ENCODE measurements at regions not wholly inside any gene's neighbourhood (a gene's known extent, or its start where the extent isn't known, plus 50 kb on each side); places are given as distances from the start of the nearest gene placed in this dataset.
"Not testable (repeated sequence)": the region's sequence is repeated elsewhere in the genome, so short reads cannot be mapped to it uniquely, and the experiment has no call there.

DNA sequence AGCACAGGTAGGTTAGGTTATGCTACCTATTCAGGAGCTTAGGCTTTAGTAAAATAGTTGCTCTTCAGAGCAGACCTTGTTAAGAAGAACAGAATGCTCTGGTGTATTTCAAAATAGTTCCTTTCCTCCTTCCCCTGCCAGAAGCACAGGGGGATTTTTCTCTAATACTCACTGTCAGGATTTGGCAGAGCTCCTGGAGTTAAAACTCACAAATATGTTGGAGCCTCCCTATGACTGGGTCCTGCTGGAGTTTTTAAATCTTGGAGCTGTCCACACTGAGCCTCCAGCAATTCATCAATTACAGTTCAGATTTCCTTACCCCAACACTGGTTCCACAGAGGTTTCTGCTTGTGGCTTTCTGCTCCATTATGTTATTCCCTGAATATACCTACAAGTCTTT is 1233.8 kb upstream of the WWC1 start:
- no peak for DNase-seq (ENCODE audit: low read depth in 2 of 3, low spot score in 2 of 3)

DNA sequence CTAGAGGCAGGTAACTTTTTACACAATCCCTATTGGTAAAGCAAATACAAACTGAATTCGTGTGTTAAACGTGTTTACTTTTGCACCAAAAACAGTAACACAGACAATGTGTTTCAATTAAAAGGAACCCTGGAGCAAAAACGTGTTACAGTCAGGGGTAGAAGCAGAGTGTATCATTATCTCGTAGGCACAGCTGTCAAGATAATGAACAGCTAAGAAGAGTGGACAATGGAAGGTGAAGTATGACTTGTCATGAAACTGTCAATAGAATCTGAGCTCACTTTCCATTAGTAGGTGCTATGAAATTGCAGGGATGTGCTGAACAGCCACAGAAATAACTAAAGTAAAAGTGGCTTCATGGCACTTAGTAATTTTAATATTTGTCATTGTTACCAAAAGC is 1229.8 kb upstream of the WWC1 start:
- DNase-seq (ENCODE audit: low read depth in 2 of 3, low spot score in 2 of 3), result no peak

DNA sequence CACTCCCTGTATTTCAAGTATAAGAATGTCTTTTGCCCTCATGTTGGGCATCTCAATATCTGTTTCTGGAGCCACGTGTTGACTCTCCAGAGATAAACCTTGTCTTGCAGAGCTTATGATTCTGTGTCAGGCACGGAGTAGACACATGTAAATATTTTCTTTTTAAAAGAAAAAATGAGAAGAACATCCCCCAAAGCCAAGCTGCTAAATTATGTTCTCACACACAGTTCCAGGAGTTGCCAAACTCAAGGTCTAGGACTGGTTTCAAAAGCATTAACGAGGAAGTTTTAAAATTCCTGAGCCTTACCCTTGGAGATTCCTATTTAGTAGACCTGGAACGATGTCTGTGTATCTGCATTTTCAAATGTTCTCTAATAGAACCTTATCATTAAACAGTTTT is 1228.3 kb upstream of the WWC1 start:
- no peak for DNase-seq (ENCODE audit: low read depth in 2 of 3, low spot score in 2 of 3)

DNA sequence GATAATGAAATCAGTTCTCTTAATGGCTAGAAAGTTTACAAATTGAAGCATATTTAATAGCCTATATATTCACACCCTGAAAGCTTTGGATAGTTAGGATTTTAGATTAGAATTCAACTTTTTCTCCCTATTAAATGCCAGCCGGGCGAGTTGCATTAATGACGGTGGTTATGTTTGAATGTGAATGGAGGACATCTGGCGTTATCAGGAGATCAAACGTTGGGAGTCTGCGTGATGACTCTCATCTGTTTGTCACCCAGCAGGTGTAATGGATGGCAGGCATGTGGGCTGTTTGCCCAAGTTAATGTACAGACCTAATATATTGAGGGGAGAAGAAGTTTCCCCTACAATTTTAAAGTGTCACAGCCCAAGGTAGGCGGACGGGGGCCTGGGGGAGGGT is 1227.7 kb upstream of the WWC1 start:
- DNase-seq (ENCODE audit: low read depth in 2 of 3, low spot score in 2 of 3), result no peak

DNA sequence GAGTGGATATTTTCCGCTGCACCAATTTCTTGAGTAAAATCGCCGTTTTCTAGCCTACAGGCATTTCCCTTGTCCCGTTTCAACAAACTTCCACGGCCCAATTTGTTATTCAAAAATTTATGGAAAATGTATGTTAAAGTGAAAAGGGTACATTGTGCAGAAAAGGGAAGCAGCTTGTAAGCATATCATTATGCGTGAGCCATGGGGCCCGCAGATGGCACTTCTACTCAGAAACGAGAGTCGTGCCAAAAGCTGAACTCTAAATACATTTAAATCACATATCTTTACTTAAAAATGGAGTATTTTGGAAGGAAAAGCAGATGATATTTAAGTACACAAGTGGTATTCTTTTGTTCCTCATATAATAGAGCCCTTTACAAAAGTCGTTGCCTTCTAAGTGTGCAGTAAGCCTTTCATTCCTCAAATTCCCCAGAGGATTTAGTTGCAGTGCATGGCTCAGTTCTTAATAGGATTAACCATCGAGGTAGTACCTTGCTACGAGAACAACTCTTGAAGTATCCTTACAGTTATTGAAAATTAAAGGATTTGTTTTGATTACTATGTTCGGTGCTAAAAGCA is 1227.2 kb upstream of the WWC1 start:
- no peak for DNase-seq (ENCODE audit: low read depth in 2 of 3, low spot score in 2 of 3)

DNA sequence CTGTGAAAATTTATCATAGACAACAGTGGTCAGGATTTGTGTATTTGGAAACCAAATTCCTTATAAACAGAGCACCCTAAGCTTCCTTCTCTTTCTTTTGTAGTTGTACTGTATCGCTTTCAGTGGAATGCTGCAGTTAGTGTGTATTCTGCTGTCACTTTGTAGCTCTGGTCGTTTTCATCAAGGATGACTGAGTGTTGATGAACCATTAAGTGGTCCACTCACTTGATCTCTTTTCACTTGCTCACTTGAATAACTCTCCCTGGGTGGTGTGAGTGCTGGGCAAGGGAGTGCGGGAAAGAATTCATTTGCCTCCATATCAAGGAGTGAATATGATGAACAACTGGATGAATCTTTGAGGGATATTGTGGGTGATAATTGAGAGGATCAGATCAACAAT is 1225.7 kb upstream of the WWC1 start:
- DNase-seq (ENCODE audit: low read depth in 2 of 3, low spot score in 2 of 3), result no peak

DNA sequence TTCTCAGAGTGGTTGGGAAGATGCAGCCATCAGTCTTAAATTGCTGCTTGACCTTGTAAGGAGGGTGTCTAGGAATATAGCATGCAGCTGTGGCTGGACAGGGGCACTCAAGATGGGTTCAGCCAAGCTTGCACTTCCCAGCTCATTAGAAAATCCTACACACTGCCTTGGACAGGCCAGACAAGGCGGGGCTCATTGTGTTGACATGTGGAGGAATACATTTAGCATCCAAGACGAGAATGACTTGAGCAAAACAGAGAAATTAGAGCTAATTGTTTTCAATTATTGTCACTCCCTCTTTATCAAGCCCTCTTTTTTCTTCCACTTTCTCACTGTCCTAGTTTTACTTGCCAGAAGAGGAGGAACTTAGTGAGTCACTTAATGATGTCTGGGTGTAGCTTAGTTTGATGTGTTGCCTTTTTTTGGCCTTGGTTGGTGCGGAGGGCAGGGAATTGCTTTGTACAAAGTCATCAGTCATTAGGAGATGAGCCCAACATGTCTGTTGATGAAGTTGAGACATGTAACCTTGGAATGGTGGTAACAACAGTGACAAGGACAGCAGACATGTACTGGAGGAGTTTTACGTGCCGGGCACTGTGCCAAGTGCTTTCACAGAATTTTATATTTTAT is 1219.3 kb upstream of the WWC1 start:
- DNase-seq (ENCODE audit: low read depth in 2 of 3, low spot score in 2 of 3), result no peak

DNA sequence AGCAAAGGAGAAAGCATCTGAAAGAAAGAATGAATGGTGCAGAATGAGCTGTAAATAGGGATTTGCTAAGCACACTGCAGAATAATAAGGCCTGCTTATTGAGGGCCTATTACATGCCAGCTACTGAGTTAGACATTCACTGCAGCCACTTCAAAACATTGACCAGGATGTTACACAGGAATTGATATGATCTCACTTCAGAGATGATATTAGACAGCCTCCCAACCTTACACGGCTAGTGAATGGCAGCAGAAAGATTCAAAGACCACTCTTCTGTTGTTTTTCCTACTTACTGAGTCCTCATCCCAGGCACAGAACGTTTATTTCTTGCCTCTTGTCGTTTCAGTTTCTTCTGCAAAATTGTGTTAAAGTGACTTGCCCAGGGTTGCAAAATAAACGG is 1209.9 kb upstream of the WWC1 start:
- DNase-seq (ENCODE audit: low read depth in 2 of 3, low spot score in 2 of 3), result no peak

DNA sequence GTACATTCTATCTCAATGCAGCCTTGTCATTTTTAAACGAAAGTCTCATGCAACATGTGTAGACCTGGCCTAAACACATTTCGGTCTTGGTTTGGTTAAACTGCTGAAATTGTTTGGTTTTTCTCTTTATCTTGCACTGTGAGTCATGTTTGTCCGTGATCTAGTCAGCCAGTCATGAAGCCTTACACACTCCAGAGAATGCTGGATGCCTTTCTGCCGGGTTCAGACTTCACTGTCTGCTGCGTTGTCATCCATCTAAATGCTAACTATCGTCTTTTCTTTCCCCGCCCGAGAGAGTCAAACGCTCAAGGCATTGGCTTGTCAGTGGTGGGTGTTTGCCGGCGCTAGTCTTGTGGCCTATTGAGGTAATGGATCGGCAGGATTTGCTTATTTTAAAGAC is 1194.6 kb upstream of the WWC1 start:
- no peak for DNase-seq (ENCODE audit: low read depth in 2 of 3, low spot score in 2 of 3)

DNA sequence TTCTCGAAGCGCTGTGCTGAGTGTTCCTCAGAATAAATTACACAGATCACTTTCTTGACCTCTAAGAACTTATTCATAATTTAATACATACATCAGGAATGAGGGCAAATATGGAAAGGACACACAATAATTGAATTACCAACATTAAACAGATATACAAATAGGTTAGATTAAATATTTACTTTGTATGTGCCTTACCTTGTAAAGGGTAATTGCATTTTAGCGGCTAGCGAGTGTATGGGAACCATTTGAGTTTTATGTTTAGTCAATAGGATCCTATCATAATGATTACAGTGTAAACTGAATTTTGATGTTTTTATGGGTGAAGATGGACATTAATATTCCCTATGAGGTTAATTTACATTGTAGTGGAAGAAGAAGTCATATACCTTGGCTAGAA is 1187.1 kb upstream of the WWC1 start:
- no peak for DNase-seq (ENCODE audit: low read depth in 2 of 3, low spot score in 2 of 3)

DNA sequence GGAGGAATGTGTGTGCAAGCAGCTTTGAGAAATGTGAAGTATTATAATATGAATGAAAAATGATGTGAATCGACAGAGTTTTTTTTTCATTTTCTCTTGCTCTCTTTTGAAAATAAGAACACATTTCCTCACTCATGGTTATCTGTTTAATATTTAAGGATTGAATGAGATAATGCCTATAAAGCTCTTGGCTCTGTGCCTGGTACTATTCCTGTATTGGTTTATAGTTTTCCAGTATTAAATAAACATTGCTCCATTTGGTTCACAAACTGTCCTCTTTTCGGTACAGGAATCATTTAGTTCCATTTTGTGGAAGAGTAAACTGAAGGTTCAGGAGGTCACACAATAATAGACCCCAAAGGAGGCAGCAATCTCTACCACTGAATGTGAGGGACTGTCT is 1185.5 kb upstream of the WWC1 start:
- no peak for DNase-seq (ENCODE audit: low read depth in 2 of 3, low spot score in 2 of 3)

DNA sequence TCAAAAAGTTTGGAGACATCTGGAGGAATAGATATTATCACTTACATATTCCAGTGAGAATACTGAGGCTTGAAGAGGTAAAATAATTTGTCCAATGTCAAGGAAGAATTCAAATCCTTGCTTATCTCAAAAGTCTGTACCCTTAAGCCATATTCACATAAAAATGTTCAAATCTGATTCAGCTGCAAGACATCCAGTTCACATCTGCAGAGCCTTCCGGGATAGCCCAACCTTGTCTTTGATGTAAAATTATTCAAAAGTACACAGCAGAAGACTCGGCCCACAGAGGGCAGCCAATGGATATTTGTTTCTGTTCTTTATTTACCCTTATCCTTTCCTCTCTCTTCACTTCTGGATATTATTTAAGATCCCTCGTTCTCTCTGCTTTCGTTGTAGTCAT is 1183.8 kb upstream of the WWC1 start:
- no peak for DNase-seq (ENCODE audit: low read depth in 2 of 3, low spot score in 2 of 3)

DNA sequence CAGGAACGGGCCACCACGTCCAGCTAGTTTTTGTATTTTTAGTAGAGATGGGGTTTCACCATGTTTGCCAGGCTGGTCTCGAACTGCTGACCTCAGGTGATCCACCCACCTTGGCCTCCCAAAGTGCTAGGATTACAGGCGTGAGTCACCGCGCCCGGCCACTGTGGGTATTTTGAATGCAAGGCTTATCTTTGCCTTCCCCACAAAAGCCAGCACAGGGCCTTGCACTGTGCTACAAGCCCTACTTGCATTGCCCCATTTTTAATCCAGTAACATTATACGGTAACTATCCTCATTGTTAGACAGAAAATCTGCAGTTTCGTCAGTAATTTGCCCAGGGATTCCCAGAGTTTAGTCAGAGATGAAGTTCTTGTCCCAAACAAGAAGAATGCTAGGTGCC is 1183.2 kb upstream of the WWC1 start:
- DNase-seq (ENCODE audit: low read depth in 2 of 3, low spot score in 2 of 3), result not testable (repeated sequence)

DNA sequence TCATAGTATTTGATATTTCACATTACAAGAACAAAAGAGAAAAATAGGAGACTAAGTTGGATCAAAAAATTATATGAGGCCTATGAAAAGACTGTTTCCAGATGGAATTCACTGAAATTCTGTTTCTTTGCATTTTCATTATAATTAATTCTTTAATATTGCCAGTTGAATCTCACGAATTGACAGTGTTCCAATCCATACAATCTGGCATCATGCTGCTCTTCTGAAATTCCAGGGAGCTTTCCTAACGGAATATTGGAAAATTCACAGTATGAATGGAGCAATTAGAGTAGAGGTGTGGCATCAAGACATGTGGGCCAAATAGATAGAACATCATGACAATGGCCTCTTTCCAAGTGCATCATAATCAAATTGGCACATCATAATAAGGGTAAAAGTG is 1178.9 kb upstream of the WWC1 start:
- DNase-seq (ENCODE audit: low read depth in 2 of 3, low spot score in 2 of 3), result no peak

DNA sequence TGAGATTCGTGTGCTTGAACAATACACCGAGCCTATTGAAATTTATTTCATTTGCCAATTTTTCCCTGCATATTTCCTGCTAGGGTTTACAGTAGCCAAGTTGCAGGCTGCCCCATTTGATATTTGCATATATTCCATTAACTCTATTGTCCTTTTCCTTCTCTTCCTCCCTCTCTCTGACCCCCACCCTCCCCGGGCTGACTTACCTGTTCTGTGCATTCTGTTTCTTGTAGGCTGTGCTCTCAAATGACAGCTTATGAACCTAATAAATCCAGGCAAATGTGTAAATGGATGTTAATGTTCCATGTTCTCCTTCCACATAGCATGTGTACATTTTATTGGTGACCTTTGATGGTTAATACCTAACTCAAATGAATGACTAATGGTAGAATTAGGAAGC is 1169.2 kb upstream of the WWC1 start:
- no peak for DNase-seq (ENCODE audit: low read depth in 2 of 3, low spot score in 2 of 3)

DNA sequence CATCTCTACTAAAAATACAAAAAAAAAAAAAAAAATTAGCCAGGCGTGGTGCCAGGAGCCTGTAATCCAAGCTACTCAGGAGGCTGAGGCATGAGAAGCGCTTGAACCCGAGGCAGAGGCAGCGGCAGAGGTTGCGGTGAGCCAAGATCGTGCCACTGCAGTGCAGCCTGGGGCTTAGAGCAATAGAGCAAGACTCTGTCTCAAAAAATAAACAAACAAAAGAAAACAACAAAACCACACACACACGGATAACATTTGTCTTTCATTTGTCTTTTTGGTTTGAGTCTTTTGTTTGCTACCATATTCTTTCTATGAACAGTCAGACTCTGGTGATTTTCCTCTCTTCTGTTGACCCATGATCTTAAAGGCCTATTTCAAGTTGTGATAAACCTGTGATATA is 1168.3 kb upstream of the WWC1 start:
- DNase-seq (ENCODE audit: low read depth in 2 of 3, low spot score in 2 of 3), result no peak

DNA sequence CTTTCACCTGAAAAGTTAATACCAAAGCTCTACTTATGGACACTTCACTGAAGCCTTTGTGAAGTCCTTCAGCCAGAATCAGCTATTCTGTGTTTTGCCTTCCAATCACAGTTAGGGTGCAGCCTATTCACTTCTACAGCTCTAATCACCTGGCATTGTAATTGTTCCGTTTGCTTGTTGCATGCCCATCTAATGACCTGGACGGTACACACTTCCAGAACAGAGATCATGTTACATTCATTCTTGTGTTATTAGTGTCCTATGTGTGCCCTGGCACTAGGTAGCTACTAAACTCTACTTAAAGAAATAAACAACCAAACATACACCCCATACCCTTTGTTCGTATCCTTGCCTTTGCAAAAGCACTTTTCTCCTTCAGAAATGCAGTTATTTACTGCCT is 1162.9 kb upstream of the WWC1 start:
- no peak for DNase-seq (ENCODE audit: low read depth in 2 of 3, low spot score in 2 of 3)

DNA sequence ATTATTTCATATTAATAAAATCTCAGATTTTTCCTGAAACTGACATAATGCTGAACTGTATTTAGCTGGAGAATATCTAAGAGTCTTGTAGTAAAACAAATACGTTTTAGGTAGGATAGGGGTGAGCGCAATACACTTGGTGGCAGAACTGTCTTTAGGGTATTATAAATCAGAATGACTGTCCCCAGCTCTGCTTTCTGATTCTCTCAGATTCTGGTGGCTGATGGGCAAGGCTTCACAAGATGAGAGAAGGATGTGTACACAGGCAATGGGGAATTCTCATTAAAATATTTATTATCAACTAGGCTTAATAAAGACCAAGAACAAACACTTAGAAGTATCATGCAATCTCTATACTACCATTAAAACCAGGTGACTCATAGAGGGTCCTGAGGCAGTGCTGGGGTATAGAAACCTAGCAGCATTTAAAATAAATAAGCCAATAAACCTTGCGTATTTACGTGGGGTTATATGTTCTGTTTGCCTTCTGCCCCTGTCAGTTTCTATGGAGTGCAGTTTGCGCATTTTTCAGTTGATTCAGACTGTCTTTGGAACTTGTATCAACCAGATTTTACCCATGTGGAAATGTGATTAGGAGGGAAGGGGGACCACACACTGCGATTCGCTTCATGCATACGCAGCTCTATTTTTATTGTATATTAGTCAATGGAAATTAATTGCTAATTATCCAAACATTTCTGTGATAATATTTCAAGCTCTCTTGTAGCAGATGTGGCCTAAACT is 1150.7 kb upstream of the WWC1 start:
- no peak for DNase-seq (ENCODE audit: low read depth in 2 of 3, low spot score in 2 of 3)

DNA sequence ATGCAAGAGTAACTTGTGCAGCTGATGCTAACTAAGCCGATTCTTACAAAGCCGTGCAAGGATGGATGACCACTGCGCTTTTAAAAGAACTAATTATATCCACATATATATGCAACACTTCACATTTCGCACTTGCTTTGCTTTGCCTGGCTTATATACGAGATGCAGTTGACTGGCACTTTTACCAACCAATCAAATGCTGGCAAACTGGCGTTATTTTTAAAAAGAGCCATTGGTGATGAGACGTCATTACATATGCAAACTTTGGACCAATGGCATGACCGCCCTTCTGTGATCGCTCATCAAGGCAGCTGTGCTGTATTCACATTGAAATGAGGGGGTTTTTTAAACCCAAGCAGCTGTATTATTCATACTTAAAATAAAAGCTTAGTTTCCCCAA is 1147.7 kb upstream of the WWC1 start:
- no peak for DNase-seq (ENCODE audit: low read depth in 2 of 3, low spot score in 2 of 3)

DNA sequence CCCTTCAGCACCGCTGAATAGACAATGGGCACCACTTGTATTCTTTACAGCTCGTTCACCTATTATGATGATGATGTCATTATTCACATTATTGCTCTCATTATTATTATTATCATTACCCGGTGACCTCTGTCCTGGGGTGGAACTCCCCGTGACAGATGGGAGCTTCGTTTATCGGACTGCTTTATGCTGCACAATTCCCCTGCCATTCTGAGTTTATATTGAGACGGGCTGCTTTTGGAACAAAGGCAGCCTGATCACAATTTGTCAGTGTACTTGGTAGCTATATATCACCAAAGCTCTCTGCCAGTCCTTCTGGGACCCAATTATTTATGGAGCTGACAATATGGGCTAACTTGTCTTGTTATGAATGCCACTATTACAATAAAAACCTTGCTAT is 1145.6 kb upstream of the WWC1 start:
- DNase-seq (ENCODE audit: low read depth in 2 of 3, low spot score in 2 of 3), result no peak

DNA sequence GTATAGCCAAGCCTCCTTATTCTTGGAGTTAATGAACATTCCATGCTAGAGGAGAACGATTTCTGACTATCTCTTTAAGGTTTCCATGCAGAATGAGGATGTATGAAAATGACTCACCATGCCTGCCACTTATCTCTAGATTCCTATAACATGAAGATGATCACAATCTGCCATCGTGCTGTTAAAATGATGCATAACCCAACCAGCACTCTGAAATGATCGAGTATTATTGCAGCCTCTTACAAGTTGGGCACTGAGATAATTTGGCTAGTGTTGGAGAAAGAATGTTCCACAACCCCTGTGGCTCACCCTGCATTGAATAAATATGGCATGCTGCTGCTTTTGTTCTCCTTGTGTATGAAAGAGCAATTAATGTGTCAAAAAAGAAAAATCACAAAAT is 1143.6 kb upstream of the WWC1 start:
- DNase-seq (ENCODE audit: low read depth in 2 of 3, low spot score in 2 of 3), result no peak

DNA sequence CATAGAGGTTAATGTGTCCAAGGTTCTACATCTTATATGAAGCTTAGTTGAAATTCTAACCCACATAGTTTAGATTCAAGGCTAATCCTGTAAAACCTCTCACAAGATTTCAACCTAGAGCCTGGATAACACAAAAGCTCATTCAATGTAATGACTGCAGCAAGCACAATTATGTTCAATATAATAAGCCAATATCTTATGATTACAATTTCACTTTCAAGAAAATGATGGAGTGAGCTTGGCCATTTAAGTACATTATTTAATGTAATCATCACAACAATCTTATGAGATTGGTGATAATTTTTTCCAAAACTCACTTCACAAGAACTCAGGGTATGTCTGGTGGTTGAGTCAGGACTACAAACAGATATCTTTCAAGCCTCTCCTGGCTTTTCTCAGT is 1140.8 kb upstream of the WWC1 start:
- no peak for DNase-seq (ENCODE audit: low read depth in 2 of 3, low spot score in 2 of 3)

DNA sequence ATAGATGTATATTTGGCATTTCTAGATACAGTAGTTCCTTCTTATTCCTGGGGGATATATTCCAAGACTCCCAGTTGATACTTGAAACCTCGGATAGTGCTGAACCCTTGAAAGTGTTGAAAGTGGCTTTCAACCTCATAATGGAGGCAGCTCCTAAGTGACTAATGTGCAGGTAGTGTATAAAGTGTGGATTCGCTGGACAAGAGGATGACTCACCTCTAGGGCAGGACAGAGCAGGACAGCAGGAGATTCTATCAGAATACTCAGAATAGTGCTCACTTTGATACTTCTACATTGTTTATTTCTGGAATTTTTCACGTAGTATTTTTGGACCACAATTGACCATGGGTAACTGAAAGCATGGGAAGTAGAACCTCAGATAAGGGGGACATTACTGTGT is 1138.9 kb upstream of the WWC1 start:
- no peak for DNase-seq (ENCODE audit: low read depth in 2 of 3, low spot score in 2 of 3)

Measured in hematopoietic multipotent progenitor cell (in vitro differentiated cells).